ENCODE measurements at regions not wholly inside any gene's neighbourhood (a gene's known extent, or its start where the extent isn't known, plus 50 kb on each side); places are given as distances from the start of the nearest gene placed in this dataset.
"Not testable (repeated sequence)": the region's sequence is repeated elsewhere in the genome, so short reads cannot be mapped to it uniquely, and the experiment has no call there.

DNA sequence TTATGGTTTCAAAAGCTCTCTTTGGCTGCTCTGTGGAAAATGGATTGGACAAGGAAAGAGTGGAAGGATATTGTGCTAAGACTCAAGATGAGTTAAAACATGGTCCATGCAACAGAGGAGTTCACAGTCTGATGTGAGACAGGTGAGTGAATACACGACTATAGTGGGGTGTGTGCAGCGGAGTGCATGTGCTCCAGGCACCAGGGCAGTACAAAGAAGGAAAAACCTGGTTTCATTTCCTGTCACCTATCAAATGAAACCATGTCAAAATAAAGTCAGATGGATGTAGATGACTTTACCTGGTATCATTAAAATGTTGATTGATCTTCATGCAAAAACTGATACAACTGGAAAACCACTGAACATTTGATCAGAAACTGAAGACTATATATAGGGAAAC lies 241.0 kb upstream of the RASGEF1B start:
- FAIRE-seq = no peak
- DNase-seq (ENCODE audit: extremely low spot score, insufficient read length, low read depth) = no peak

DNA sequence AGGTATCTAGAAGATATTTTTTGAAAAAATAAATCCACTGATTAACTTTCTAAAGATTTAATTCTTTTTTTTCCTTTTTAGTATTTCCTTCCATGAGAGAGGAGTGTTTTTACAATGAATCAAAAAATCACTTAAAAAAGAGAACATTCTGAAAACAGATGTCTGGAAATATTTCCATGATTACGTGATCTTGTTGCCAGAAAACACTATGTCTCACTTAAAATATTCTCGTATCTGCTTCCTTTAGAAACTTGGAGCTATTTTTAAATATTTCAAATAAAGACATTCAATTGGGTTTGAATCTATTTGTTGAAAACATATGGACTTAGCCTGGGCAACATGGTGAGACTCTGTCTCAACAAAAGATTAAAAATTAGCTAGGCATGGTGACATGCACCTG lies 232.8 kb upstream of the RASGEF1B start:
- FAIRE-seq (no peak), DNase-seq (ENCODE audit: extremely low spot score, insufficient read length, low read depth) (no peak)

DNA sequence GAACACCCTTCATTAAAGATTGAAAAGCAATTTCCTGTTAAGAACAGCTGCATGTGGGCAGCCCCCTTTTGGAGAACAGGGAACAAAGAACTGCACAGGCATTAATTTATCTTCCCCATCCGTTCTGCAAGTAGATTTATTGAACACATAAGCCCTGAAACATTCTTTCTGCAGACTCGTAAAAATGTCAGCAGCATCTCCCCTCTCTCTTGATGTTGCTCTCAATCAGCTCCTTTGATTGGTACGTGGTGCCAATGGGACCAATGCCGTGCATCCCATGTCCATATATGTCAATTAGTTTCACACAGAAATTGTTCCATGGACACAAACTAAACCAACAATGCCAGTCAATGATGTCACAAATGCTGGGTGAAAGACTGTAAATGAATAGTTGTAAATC lies 228.5 kb upstream of the RASGEF1B start:
- no peak for DNase-seq (ENCODE audit: extremely low spot score, insufficient read length, low read depth)
- no peak for FAIRE-seq

DNA sequence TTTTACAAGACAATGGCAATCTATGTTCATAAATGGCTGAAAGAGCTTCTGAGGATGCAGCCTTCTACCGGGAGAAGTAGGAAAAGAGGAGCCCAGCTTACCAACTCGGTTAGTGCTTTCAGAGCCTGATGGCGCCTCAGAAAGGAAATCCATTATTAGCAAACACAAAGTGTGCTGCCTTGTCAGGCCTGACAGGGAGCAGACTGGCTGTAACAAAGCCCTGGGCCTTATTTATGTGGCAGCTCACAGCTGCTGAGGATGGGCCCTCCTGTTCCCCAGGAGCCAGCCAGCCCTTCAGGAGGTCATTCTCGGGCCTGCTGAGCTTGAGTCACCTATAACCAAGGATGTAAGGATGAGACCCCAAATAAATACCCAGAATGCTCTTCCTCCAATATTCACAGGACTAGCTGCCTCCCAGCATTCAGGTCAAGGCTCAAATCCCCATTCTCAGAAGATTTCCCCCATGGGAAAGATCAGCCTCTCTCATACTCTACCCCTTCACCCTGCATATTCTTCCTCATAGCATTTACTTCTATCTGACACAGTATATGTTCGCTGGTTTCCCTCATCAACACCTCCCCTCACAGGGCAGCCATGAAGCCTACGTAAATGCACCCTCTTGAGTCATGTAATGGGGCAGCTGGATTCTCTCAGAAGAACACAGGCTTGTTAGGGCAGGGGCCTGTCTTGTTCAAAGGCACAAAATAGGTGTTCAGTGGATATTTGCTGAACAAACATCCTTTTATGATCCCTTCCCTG lies 227.0 kb upstream of the RASGEF1B start:
- FAIRE-seq (no peak), DNase-seq (ENCODE audit: extremely low spot score, insufficient read length, low read depth) (no peak)

DNA sequence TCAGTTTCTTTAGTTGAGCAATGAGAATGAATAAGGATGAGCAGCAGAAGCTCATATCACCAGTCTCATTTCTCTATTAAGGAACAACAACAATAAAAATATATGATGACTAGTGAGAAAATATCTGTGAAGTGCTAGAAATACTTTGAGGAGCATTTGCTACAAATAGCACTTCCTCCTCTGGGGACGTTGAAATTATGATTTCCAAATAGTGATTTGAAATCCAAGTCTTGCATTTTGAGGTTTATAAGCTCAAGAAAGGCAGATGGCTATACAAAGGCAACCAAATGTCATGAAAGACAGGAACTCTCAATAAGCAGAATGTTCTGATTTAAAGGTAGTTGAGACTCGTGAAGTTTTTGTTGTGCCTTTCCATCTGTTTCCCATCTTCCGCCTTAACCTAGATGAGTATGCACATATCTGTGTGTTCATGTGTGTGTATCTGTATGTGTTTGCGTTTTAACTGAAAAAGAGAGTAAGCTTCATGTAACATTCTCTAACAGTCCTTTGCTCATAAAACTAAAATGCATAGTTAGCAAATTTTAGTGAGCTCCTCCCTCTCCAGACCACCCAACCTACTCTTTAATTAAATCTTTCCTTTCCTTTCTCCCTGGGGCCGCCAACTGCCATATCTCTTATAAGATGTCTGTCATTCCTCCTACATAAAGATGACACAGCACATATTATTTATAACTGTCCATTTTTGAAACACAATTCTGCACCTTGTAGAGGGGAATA lies 222.6 kb upstream of the RASGEF1B start:
- DNase-seq (ENCODE audit: extremely low spot score, insufficient read length, low read depth) (no peak), FAIRE-seq (no peak)

DNA sequence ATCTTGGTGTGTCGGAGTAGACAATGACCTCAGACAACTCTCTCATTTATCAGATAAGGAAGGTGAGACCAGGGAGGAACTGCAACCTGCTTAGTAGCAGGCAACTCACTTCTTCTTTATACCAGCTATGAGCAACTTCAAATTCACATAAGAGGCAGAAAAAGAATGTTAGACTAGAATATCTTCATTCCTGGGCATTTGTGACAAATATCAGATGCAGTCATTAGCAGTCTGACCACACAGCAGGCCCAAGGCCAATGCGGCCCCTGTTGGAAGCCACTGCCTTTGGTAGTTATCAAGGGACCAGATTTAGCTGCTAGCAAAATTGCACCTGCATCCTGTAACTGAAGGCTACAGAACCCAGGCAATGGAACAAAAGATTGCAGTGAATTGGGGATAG lies 219.2 kb upstream of the RASGEF1B start:
- DNase-seq (ENCODE audit: extremely low spot score, insufficient read length, low read depth) = no peak
- no peak for FAIRE-seq

DNA sequence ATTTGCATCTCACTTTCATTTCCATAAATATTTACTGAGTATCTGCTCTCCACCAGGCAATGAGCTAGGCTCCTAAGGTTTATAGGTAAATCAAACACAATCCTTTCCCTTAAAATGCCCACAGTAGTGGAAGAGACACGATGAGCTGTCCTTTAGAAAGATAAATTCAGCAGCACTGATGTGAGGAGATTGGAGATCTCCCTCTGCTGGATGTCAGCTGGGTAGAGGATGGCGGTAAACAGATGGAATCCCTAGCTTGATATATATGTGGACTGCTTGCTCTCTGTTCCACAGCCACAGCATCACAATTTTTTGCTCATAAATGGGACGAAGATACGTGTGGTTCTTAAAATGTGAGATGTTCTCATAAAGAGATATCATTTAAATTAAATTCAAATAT lies 216.4 kb upstream of the RASGEF1B start:
- FAIRE-seq (no peak), DNase-seq (ENCODE audit: extremely low spot score, insufficient read length, low read depth) (no peak)

DNA sequence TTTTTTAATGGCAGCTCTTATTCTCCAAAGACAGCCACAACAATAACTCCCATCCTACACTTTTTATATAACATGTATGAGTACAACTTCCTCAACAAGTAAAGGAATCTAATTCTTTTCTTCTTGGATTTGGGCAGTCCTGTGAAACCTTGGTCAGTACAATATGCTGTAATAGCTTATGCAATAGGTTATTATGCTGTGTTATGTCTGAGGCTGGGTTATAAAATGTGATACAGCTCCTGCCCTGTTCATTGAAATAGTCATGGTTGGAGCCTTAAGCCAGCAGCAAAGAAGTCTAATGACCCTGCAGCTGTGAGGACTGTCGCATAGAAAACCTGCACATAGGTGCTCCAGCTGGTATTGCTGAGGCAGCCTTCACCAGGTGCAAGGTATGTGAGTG lies 215.8 kb upstream of the RASGEF1B start:
- DNase-seq (ENCODE audit: extremely low spot score, insufficient read length, low read depth) (no peak), FAIRE-seq (no peak)

DNA sequence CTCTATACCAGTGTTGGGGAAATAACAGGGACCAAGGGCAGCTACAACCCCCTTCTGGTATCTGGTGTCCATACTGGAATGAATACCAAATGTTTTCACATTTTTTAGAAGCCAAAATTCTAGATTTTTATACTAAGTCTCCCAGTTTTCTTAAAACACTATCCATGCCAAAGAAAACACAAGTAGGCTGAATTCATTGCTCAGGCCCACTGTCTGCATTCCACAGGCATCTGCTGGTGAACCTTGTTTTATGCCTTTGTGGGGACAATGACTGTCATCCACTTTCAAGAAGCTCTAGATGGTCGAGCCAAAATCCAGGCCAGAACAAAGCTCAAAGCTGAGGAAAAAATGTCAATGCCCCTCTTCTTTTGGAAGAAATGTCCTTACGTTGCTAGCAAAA lies 213.4 kb upstream of the RASGEF1B start:
- no peak for DNase-seq (ENCODE audit: extremely low spot score, insufficient read length, low read depth)
- no peak for FAIRE-seq

DNA sequence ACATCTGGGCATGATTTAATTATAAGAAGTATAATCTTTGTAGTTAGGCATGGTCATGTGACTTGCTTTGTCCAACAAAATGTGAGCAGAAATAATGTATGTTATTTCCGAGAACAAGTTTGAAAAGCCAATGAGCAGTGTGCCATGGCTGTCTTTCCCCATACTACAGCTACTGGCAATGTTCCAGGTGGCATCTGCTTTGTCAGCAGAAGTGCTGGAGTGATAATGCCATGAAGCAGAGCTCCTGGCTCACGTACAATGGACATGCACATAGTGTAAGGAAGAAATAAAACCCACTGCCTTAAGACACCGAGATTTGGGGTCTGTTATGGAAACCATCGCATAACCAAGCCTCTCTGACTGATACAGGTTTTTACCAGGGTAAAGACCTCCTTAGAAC lies 212.6 kb upstream of the RASGEF1B start:
- no peak for FAIRE-seq
- DNase-seq (ENCODE audit: extremely low spot score, insufficient read length, low read depth) = no peak

DNA sequence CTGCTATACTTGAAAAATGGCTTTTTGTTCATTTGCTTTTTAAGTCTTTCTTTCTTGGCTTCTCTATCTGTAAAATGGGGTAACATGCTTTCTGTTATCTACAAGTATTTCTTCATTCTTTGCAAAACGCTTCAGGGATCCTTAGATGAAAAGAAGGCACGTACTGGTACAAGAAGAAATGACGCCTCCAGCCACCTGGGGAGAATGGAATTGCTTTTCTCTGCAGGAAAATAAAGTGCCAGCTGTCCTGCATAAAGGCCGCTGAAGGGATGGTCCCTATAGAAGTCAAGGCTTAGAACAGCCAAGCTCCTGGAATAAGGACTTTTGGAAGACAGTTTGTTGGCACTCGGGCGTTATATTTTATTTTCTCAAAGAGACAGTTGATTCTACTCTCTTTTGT lies 210.8 kb upstream of the RASGEF1B start:
- FAIRE-seq (no peak), DNase-seq (ENCODE audit: extremely low spot score, insufficient read length, low read depth) (no peak)

DNA sequence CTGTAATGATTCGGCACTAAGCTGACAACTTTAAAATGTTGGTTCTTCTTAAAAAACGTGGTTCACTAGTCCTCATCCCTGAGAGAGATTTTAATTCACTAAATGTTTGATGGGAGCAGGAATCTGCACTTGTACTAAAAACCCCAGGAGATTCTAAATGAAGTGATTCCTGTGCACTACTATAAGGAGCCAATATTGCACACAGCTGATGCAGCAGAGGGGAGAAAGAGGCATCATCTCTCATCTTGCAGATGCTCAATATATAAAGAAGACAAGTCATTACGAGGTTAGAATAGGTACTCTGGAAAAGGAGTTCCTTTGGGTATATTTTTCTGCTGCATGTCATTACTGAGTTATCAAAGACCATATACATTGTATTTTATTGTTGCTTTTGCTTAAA lies 207.6 kb upstream of the RASGEF1B start:
- DNase-seq (ENCODE audit: extremely low spot score, insufficient read length, low read depth) = no peak
- FAIRE-seq = no peak

DNA sequence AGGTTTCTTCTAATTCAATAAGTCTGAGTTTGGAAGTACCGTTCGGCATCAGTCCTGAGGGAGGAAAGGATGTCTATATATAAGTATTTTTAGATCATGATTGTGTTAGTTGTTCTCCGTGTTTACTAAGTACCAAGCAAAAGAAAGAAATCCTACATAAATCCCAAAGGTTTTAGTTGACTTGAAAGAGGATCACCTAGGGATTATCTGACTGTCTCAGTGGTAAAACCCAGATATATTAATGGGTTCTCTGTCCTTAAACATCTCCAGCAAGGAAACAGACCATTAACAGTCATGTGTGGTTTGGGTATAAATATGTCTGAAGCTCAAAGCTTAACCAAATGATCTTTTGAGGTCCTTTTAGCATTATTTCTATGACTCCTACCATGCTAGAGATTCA lies 207.1 kb upstream of the RASGEF1B start:
- no peak for FAIRE-seq

DNA sequence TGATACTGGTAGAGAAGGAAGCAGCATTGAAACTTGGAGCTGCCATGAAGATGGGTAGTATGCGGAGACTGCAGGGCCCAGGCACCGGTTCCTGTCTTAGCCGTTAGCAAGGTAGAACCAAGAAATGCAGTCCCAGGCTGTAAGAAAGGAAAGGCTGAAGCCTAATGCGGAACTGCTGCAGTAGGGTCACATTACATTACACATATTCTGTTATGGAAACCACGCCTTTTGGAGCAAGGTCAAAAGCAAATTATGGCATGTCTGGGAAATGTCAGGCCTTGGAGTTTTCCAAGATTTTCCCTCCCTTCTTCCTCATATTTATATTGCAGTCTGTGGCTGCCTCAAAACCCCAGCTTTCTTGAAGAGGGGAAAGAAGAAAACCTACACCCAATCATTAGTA lies 204.8 kb upstream of the RASGEF1B start:
- DNase-seq (ENCODE audit: extremely low spot score, insufficient read length, low read depth) = no peak
- no peak for FAIRE-seq

More for the DNA sequence above, 207.1 kb upstream of the RASGEF1B start:
- DNase-seq (ENCODE audit: extremely low spot score, insufficient read length, low read depth) = no peak

DNA sequence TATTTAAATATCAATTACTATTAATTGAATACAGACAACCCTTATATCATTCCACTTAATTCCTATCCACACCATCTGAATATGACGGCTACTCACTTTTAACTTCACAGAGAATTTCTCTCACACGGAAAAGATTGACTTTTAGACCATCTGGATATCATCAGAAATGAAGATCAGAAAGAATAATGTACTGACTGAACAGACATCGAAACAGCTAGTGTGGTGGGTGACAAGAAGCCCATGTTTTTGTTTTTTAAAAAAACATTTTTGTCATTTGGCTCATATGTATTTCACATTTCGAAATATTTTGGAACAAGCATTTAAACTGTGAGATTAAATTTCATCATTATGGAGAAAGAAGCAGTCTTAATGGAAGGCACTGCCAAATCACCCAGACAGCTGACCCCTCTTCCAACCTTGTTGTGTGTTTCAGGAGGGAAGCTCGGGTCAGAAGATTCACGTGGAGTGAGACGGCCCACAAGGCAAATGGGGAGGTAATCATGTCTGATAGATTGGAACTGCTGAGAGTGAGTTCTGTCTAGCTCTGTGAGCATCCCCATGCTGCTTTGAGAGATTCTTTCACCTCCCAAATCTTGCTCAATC lies 204.2 kb upstream of the RASGEF1B start:
- FAIRE-seq = no peak
- DNase-seq (ENCODE audit: extremely low spot score, insufficient read length, low read depth) = no peak

DNA sequence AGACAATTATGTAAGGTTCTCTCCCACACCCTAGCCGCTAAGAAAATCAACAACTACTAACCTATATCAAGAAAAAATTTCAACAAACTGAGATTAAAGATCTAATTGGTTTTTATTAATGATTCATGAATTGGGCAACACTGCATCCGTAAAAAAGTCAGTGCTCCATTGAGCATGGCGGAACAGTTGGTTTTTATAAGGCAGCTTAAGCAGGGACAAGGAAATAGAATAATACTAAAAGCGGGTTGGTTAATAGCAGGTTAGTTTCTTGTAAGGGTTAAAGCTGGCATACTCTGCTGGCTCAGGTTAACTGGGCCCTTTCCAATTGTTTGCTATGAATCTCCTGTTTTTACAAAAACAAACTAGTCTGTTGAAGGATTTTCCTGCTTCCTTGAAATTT lies 202.3 kb upstream of the RASGEF1B start:
- DNase-seq (ENCODE audit: extremely low spot score, insufficient read length, low read depth) = no peak
- no peak for FAIRE-seq

DNA sequence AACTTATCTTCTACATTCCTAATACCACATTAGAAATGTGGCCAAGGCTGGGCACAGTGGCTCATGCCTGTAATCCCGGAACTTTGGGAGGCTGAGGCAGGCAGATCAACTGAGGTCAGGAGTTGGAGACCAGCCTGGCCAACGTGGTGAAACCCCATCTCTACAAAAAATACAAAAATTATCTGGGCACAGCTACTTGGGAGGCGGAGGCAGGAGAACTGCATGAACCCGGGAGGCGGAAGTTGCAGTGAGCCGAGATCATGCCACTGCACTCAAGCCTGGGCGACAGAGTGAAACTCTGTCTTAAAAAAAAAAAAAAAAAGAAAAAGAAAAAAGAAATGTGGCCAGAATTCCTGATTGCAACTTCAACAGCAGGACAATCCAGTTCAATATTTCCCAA lies 196.6 kb upstream of the RASGEF1B start:
- DNase-seq (ENCODE audit: extremely low spot score, insufficient read length, low read depth); FAIRE-seq: not testable (repeated sequence)

DNA sequence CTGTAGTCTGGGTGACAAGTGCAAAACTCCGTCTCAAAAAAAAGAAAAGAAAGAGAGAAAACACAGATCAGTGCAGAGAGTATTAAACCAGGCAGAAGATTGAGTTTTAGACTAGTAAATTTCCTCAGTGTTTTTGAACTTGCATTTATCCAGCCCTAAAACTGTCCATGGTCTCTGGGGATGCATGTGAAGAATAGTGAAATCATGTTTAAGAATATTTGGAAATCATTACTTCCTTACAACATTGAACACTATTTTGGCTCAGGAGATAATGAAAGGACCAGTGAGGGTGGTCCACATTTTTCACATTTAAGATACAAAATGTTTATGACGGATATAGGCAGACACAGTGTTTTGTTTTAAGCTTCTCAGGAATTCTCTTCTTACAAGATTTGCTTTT lies 195.8 kb upstream of the RASGEF1B start:
- FAIRE-seq = no peak
- DNase-seq (ENCODE audit: extremely low spot score, insufficient read length, low read depth) = no peak

DNA sequence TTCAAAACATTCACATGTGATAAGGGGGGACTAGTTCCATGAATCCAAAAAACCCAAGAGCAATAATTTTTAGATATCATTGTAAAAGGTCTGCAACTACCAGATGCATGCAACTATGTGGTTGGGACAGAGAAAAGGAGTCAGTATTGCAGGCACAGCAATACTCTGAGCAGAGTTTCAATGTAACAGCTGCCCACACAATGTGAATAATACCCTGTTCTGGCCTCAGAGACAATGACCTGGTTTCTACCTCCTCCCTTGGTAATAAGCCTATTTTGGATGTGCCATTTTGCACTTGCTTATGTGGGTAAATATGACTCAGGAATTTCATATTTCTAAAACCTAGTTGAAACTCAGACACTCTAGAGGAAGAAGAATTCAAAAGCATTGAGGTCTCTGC lies 194.8 kb upstream of the RASGEF1B start:
- FAIRE-seq (peak; percentile 45), DNase-seq (ENCODE audit: extremely low spot score, insufficient read length, low read depth) (no peak)

DNA sequence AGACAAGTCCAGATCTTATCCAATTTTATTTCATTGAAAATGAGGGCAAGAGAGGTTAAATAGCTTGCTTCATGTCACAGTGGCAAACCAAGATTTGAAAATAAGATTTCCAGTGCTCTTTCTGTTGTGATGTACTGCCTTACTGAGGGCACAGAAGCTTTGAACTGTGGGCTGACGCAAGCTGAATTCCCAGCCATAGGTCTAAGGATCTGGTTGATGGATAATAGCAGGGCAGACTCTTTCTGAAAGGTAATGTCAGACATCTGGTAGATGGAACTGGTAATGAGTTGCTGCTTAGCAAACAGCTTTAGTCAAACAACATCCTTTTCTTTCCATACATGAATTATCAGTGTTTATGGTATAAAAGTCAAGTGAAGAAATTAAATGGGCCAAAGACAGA lies 193.9 kb upstream of the RASGEF1B start:
- FAIRE-seq = no peak
- no peak for DNase-seq (ENCODE audit: extremely low spot score, insufficient read length, low read depth)

DNA sequence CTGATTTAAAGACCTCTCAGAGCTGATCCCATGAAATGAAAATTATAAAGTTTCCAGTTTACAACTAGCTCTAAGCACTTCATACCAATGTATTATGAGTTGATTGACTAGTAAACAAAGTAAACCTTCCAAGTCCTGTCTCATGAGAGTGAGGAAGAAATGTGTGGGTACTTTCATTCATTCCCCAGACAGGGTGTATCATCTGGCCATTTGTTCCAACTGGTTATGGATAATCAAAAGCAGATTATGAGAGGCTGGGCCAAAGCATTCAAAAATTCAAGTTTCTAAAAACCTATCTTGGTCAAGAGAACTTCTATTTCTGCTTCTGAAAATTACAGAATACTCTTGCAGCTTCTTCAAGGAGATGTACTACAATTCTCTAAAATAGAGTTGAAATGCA lies 193.3 kb upstream of the RASGEF1B start:
- FAIRE-seq = no peak
- no peak for DNase-seq (ENCODE audit: extremely low spot score, insufficient read length, low read depth)

Measured in GM18507 (cell line).